IPS-11a (cell line): ENCODE measurements at regions not wholly inside any gene's neighbourhood (a gene's known extent, or its start where the extent isn't known, plus 50 kb on each side); places are given as distances from the start of the nearest gene placed in this dataset.

ENCODE experiments used
- H3K4me3 ChIP-seq: one replicate; pipeline ENCODE4 v1.5.1; 2013; ENCODE audit warnings: low read depth, low read length, control low read depth

GRCh38 chr22:27538666-27539065 lies 262.9 kb downstream of the MN1 start:
- H3K4me3 ChIP-seq, result no peak overlapping the region

GRCh38 chr22:27540247-27540646 lies 261.3 kb downstream of the MN1 start:
- H3K4me3 ChIP-seq, result no peak overlapping the region

GRCh38 chr22:27540656-27541396 lies 260.7 kb downstream of the MN1 start:
- no peak overlapping the region for H3K4me3 ChIP-seq

DNA sequence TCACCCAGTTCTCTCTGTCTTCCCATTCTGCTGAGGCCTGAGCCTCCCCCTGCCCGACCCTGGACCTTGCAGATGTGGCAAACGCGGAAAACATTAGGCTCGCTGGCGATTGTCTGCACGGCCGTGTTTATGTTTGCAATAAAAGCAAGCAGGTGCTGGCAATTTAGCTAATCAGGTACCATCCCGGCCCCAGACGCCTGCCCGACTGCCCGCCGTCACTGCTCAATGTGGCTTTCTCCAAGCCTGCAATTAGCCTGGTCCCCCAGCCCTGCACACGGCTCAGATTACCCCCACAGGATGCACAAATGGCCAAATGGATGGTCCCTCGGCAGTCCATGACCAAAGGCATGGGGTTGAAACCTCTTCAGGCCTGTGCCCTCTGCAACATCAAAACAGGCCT lies 259.7 kb downstream of the MN1 start:
- H3K4me3 ChIP-seq, result no peak overlapping the region

DNA sequence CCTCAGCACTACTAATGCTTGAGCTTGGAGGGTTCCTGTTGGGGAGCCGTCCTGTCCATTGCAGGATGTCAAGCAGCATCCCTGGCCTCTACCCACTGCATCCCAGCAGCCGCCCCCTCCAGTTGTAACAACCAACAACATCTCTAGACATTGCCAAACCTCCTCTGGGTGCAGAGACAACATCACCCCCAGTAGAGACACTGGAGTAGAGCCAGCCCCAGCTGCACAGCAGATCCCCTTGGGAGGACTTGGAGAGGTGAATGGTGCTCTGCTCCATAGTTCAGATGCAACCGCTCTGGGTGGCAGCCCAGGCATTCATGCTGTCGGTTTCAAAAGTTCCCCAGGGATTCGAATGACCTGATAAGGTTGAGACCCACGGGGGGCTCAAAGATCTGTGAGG lies 259.0 kb downstream of the MN1 start:
- H3K4me3 ChIP-seq, result no peak overlapping the region

DNA sequence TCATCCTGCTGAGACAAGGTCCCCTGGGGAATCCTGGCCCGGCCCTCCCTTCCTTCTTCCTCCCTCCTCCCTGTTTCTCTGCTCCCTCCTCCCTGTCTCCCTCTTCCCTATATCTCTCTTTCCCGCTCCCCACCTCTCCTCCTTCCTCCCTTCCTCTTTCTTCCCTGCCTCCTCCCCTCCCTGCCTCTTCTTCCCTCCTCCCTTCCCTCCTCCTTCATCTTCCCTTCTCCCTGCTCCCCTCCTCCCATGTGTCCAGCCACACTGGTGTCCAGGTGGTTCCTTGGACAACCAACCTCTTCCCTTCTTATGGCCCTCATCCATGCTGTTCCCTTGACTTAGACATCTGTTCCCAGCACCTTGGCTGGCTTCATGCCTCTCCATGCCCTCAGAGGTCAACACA lies 258.1 kb downstream of the MN1 start:
- H3K4me3 ChIP-seq, result no peak overlapping the region

GRCh38 chr22:27545085-27545484 lies 256.5 kb downstream of the MN1 start:
- no peak overlapping the region for H3K4me3 ChIP-seq

DNA sequence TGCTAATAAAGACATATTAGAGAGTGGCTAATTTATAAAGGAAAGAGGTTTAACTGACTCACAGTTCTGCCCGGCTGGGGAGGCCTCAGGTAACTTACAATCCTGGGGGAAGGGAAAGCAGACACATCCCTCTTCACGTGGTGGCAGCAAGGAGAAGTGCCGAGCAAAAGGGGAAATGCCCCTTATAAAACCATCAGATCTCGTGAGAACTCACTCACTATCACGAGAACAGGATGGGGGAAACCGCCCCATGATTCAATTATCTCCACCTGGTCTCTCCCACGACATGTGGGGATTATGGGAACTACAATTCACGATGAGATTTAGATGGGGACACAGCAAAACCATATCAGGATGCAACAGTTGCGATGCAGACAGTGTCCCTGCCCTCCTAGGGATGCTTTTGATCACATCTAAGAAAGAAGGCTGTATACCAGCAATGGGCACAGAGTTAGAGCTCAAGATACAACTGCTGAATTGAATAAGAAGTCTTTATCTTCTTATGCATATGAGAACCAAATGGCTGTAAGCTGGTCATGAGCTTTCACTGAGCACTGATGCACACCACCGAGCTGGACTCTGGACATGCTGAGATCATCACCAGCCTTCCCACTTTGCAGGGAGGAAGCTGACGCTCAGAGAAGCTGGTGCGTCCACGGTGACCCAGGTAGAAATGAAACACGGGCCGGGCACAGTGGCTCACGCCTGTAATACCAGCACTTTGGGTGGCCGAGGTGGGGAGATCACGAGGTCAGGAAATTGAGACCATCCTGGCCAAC lies 255.2 kb downstream of the MN1 start:
- no peak overlapping the region for H3K4me3 ChIP-seq

DNA sequence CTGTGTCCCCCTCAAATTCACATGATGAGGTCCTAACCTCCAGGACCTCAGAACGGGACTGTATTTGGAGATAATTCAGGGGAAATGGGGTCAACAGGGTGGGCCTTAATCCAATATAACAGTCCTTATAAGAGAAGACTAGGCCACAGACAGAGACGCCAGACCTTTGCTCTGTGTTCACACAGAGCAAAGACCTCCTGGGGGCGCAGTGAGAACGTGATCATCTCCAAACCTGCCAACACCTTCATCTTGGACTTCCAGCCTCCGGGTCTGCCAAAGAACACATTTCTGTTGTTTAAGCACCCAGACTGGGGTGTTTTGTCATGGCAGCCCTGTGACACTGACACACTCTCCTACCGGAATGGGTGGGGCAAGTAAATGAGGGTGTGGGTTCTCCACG lies 250.2 kb downstream of the MN1 start:
- no peak overlapping the region for H3K4me3 ChIP-seq

GRCh38 chr22:27552176-27552575 lies 249.4 kb downstream of the MN1 start:
- H3K4me3 ChIP-seq, result no peak overlapping the region

DNA sequence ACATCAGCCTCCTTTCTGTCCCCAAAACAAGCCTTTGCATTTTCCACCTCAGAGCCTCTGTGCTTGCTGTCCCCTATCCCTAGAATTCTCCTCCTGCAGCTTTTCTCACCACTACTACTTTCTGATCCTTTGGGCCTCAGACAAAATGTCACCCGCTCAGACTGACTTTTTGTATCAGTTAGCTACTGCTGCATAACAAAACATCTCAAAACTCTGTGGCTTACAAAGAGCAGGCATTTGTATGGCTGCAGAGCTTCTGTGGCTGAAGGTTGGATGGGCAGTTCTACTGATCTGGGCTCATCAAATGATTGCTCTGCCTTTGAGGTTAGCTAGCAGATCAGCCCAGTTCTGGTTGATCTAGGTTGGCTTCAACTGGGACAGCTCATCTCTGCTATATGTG lies 248.7 kb downstream of the MN1 start:
- H3K4me3 ChIP-seq, result no peak overlapping the region

- H3K4me3 ChIP-seq, result no peak overlapping the region
These were observed 247.3 kb downstream of the MN1 start for GRCh38 chr22:27554106-27554811.

GRCh38 chr22:27554841-27555456 lies 246.6 kb downstream of the MN1 start:
- no peak overlapping the region for H3K4me3 ChIP-seq

GRCh38 chr22:27556371-27556770 lies 245.2 kb downstream of the MN1 start:
- H3K4me3 ChIP-seq, result no peak overlapping the region

DNA sequence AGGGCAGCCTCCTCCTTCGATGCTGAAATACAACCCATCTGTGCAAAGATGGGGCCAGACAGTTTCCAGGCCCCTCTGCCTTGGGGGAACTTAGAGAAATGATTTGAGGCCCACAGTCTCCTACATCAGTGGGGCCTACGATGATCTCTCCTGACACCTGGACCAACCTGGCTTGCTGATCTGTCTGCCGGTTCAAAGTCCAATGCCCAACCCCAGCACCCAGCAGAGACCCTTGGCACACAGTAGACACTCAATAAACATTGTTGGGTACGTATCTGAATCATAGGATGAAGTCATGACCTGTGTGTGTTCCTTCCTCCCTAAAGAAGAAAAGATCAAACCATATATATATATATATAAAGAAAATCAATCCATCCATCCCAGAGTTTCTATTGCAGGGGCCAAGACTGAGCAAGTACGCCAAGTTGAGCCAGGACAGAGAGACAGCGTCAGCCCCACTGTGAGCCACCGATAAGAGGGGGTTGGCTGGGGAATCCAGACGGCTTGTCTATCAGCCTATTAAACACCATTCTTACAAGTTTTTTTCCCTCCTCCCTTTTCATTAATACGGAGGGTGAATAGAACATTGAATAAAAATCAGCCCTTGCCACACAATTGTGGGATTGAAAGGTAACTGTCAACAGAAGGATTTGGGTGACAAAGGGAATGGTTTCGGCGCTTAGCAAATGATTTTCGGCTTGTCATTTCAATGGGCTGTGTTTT lies 244.1 kb downstream of the MN1 start:
- H3K4me3 ChIP-seq, result no peak overlapping the region

GRCh38 chr22:27558658-27559371 lies 242.7 kb downstream of the MN1 start:
- no peak overlapping the region for H3K4me3 ChIP-seq

DNA sequence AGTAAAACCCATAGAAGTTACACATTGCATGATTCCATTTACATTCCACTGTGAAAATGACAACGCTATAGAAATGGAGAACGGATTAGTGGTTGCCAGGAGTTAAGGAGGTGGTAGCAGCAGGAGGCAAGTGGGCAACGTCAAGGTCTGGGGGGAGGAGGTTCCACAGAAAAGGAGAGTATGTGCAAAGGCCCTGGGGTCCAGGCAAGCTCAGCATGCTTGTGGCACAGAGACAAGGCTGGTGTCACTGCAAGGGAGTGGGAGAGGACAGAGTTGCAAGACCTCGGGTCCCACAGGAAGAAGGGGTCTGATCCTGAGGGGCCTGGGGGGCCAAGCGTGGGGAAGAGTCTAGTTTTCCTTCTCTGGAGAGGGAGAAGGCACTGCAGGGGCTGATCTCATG lies 240.8 kb downstream of the MN1 start:
- H3K4me3 ChIP-seq, result no peak overlapping the region

- no peak overlapping the region for H3K4me3 ChIP-seq
These were observed 240.2 kb downstream of the MN1 start for GRCh38 chr22:27561286-27561904.

GRCh38 chr22:27564806-27565205 lies 236.8 kb downstream of the MN1 start:
- no peak overlapping the region for H3K4me3 ChIP-seq

DNA sequence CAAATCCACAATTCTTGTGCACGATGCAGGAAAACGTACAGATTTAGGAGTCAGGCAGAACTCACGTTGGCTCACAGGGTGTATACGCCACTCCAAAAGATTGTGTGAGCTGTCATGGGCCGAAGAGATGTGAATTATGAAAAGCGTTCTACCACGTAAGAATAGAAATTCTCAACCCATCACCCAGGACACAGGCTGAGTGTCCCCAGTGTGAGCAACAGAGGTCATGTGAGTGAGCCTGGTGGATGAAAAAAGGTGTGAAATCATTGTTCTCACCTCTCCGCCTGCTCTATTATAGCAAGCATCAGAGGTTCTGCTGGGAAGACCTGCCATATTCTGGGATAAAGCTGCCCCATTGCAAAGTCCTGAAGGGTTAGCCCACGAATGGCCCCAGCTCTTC lies 235.0 kb downstream of the MN1 start:
- no peak overlapping the region for H3K4me3 ChIP-seq
